GDM1 (cell line): ENCODE measurements at regions not wholly inside any gene's neighbourhood (a gene's known extent, or its start where the extent isn't known, plus 50 kb on each side); places are given as distances from the start of the nearest gene placed in this dataset.

Experiments
- DNase-seq: peaks from one replicate; lab custom pipeline; 2025; lab: John Stamatoyannopoulos, UW

- DNase-seq = no peak
Measured at GRCh38 chr5:56620903-56621677, 194.3 kb upstream of the MAP3K1 start.

- DNase-seq = no peak
Measured at GRCh38 chr5:56617998-56618397, 197.4 kb upstream of the MAP3K1 start.

- DNase-seq = no peak
Measured at GRCh38 chr5:56616454-56617160, 198.7 kb upstream of the MAP3K1 start.

GRCh38 chr5:56615361-56616153 lies 199.8 kb upstream of the MAP3K1 start:
- no peak for DNase-seq

- DNase-seq = no peak
Measured at GRCh38 chr5:56612759-56613158, 202.6 kb upstream of the MAP3K1 start.

GRCh38 chr5:56612353-56612752 lies 203.0 kb upstream of the MAP3K1 start:
- no peak for DNase-seq

- DNase-seq = no peak
Measured at GRCh38 chr5:56610093-56610698, 205.2 kb upstream of the MAP3K1 start.

GRCh38 chr5:56608217-56608925 lies 207.0 kb upstream of the MAP3K1 start:
- peak; percentile 34 for DNase-seq

- DNase-seq = no peak
Measured at GRCh38 chr5:56607551-56607950, 207.8 kb upstream of the MAP3K1 start.

GRCh38 chr5:56607074-56607473 lies 208.3 kb upstream of the MAP3K1 start:
- DNase-seq = no peak

- DNase-seq = no peak
Measured at GRCh38 chr5:56606192-56606591, 209.2 kb upstream of the MAP3K1 start.

- no peak for DNase-seq
Measured at GRCh38 chr5:56605231-56605630, 210.1 kb upstream of the MAP3K1 start.

GRCh38 chr5:56601641-56602071 lies 213.7 kb upstream of the MAP3K1 start:
- no peak for DNase-seq

GRCh38 chr5:56598941-56599340 lies 216.4 kb upstream of the MAP3K1 start:
- no peak for DNase-seq

- DNase-seq = no peak
Measured at GRCh38 chr5:56596155-56596554, 219.2 kb upstream of the MAP3K1 start.

- DNase-seq = no peak
Measured at GRCh38 chr5:56595566-56595965, 219.8 kb upstream of the MAP3K1 start.

- no peak for DNase-seq
Measured at GRCh38 chr5:56594792-56595191, 220.6 kb upstream of the MAP3K1 start.

GRCh38 chr5:56591081-56591480 lies 224.3 kb upstream of the MAP3K1 start:
- DNase-seq = no peak

- no peak for DNase-seq
Measured at GRCh38 chr5:56589481-56589860, 225.9 kb upstream of the MAP3K1 start.

GRCh38 chr5:56588636-56589480 lies 226.5 kb upstream of the MAP3K1 start:
- DNase-seq = no peak

- no peak for DNase-seq
Measured at GRCh38 chr5:56588131-56588487, 227.2 kb upstream of the MAP3K1 start.
